Gastrocnemius medialis (tissue), 4 donors: ENCODE measurements at regions not wholly inside any gene's neighbourhood (a gene's known extent, or its start where the extent isn't known, plus 50 kb on each side); places are given as distances from the start of the nearest gene placed in this dataset.

Experiments used
- ATAC-seq, 2 donors: fragments of 150-250 bp; one replicate each; pipeline ENCODE4 v1.9.1; 2016
- DNase-seq, 2 donors: peaks; one replicate each; pipeline ENCODE4 v3.0.0-alpha.2; 2019
- H3K27ac ChIP-seq, 4 donors: fragments of 200-600 bp; sonication (generic); 1 replicate in 1 of 4; 2 replicates in 3 of 4; pipeline ENCODE4 v1.5.1; 2016 to 2018; ENCODE audit warnings: mild to moderate bottlenecking in 2 of 4, moderate library complexity in 1 of 4
- H3K27me3 ChIP-seq, 3 donors: fragments of 200-600 bp; sonication (generic) in 2 of 3; 1 replicate in 1 of 3; 2 replicates in 2 of 3; pipeline versions ENCODE4 v1.5.1 to v1.6.0; 2016 to 2019; ENCODE audit warnings: mild to moderate bottlenecking in 1 of 3, moderate library complexity in 1 of 3
- H3K36me3 ChIP-seq, 2 donors: fragments of 200-600 bp; sonication (generic) in 1 of 2; one replicate each; pipeline ENCODE4 v1.5.1; 2017 to 2018
- H3K4me1 ChIP-seq, 2 donors: fragments of 200-600 bp; sonication (generic) in 1 of 2; one replicate each; pipeline ENCODE4 v1.5.1; 2016 to 2017; ENCODE audit warnings: mild to moderate bottlenecking in 2 of 2
- H3K4me3 ChIP-seq, 4 donors: fragments of 200-600 bp; sonication (generic) in 3 of 4; 1 replicate in 1 of 4; 2 replicates in 3 of 4; pipeline ENCODE4 v1.5.1; 2016 to 2019; ENCODE audit warnings: mild to moderate bottlenecking in 2 of 4
- H3K9me3 ChIP-seq, 3 donors: fragments of 200-600 bp; sonication (generic) in 2 of 3; 1 replicate in 1 of 3; 2 replicates in 2 of 3; pipeline ENCODE4 v1.5.1; 2016 to 2019
- POLR2A ChIP-seq, 2 donors: fragments of 450-650 bp; IDR thresholded peaks; one replicate each; pipeline ENCODE4 v1.6.1; 2017; ENCODE audit warnings: antibody characterized with exemption in 2 of 2, mild to moderate bottlenecking in 2 of 2, moderate library complexity in 2 of 2
- in situ Hi-C, 4 donors: fragments of 200-750 bp; cut with MboI; loops; one replicate each; pipeline versions ENCODE4 v1.15.0 to v1.8.0; 2017; ENCODE audit warnings: low sequenced_read_pairs in 4 of 4
- intact Hi-C: fragments of 100-400 bp; cut with DNase I; formaldehyde crosslinking; loops from one replicate; pipeline ENCODE4 v1.15.1; 2023; ENCODE audit warnings: low total_unique reads
- TF ChIP-seq, protein P1 (sequence below), 5 experiments: fragments of 450-650 bp in 3 of 5; fragments of 200-600 bp in 2 of 5; sonication (generic) in 2 of 5; IDR thresholded peaks in 4 of 5; conservative IDR thresholded peaks in 1 of 5; 1 replicate in 4 of 5; 2 replicates in 1 of 5; pipeline ENCODE4 v1.5.1; 2016 to 2019; ENCODE audit warnings: antibody characterized with exemption in 5 of 5, mild to moderate bottlenecking in 3 of 5, moderate library complexity in 3 of 5

- Histone ChIP-seq H3K36me3 (no peaks in the 10 kb centered on the region), H3K4me1 (peaks cover 0 to under 1% of the 10 kb centered on the region in 2 donors), H3K4me3 (no peak overlapping the region), H3K27me3 (no peaks in the 10 kb centered on the region), H3K27ac (no peak overlapping the region), H3K9me3 (no peaks in the 10 kb centered on the region)
- DNase-seq (no peak), ATAC-seq (no peak)
- in situ Hi-C loops, result no loop called here
- TF ChIP-seq POLR2A (IDR thresholded peaks at IDR 0.05), result no peak
- TF ChIP-seq, protein P1, sequence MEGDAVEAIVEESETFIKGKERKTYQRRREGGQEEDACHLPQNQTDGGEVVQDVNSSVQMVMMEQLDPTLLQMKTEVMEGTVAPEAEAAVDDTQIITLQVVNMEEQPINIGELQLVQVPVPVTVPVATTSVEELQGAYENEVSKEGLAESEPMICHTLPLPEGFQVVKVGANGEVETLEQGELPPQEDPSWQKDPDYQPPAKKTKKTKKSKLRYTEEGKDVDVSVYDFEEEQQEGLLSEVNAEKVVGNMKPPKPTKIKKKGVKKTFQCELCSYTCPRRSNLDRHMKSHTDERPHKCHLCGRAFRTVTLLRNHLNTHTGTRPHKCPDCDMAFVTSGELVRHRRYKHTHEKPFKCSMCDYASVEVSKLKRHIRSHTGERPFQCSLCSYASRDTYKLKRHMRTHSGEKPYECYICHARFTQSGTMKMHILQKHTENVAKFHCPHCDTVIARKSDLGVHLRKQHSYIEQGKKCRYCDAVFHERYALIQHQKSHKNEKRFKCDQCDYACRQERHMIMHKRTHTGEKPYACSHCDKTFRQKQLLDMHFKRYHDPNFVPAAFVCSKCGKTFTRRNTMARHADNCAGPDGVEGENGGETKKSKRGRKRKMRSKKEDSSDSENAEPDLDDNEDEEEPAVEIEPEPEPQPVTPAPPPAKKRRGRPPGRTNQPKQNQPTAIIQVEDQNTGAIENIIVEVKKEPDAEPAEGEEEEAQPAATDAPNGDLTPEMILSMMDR (IDR thresholded peaks at IDR 0.05 in 4 of 5, conservative IDR thresholded peaks at IDR 0.05 in 1 of 5), result no peak
- intact Hi-C loops, result no loop called here
Measured at GRCh38 chr11:70631624-70632047, 233.3 kb downstream of the CTTN start.

GRCh38 chr11:70633610-70634009 lies 235.3 kb downstream of the CTTN start:
- intact Hi-C loops (no loop called here), in situ Hi-C loops (no loop called here)
- TF ChIP-seq, protein P1 (IDR thresholded peaks at IDR 0.05 in 4 of 5, conservative IDR thresholded peaks at IDR 0.05 in 1 of 5), result no peak
- no peak for TF ChIP-seq POLR2A (IDR thresholded peaks at IDR 0.05)
- H3K27me3 ChIP-seq, result peaks cover 0 to 4% (median 0%) of the 10 kb centered on the region in 3 donors
- no peak overlapping the region for H3K4me3 ChIP-seq
- H3K27ac ChIP-seq, result no peak overlapping the region
- DNase-seq (no peak), ATAC-seq (no peak)
- H3K36me3 ChIP-seq, result no peaks in the 10 kb centered on the region
- no peaks in the 10 kb centered on the region for H3K4me1 ChIP-seq
- no peaks in the 10 kb centered on the region for H3K9me3 ChIP-seq

- Histone ChIP-seq H3K36me3 (no peaks in the 10 kb centered on the region), H3K4me3 (no peak overlapping the region), H3K27ac (no peak overlapping the region), H3K9me3 (no peaks in the 10 kb centered on the region), H3K4me1 (no peaks in the 10 kb centered on the region), H3K27me3 (peaks cover 0 to 4% (median 2%) of the 10 kb centered on the region in 3 donors)
- TF ChIP-seq POLR2A (IDR thresholded peaks at IDR 0.05), result no peak
- TF ChIP-seq, protein P1 (IDR thresholded peaks at IDR 0.05 in 4 of 5, conservative IDR thresholded peaks at IDR 0.05 in 1 of 5), result no peak
- ATAC-seq (no peak), DNase-seq (no peak)
- in situ Hi-C loops, result no loop called here
- intact Hi-C loops, result no loop called here
Measured at GRCh38 chr11:70636659-70637058, 238.3 kb downstream of the CTTN start.

GRCh38 chr11:70637186-70637800 lies 239.0 kb downstream of the CTTN start:
- ATAC-seq, result no peak
- Histone ChIP-seq H3K27me3 (peaks cover 0 to 8% (median 4%) of the 10 kb centered on the region in 3 donors), H3K4me1 (no peaks in the 10 kb centered on the region), H3K9me3 (no peaks in the 10 kb centered on the region), H3K4me3 (no peak overlapping the region), H3K27ac (no peak overlapping the region), H3K36me3 (no peaks in the 10 kb centered on the region)
- intact Hi-C loops (no loop called here), in situ Hi-C loops (no loop called here)
- TF ChIP-seq, protein P1 (IDR thresholded peaks at IDR 0.05 in 4 of 5, conservative IDR thresholded peaks at IDR 0.05 in 1 of 5), result no peak
- no peak for DNase-seq
